Thyroid gland (tissue), 4 donors: ENCODE measurements at regions not wholly inside any gene's neighbourhood (a gene's known extent, or its start where the extent isn't known, plus 50 kb on each side); places are given as distances from the start of the nearest gene placed in this dataset.

Source experiments
- POLR2A ChIP-seq, 2 donors: fragments of 450-650 bp; IDR thresholded peaks; one replicate each; pipeline ENCODE4 v1.6.1; 2017; ENCODE audit warnings: antibody characterized with exemption in 2 of 2, mild to moderate bottlenecking in 2 of 2, moderate library complexity in 1 of 2
- TF ChIP-seq, protein P1 (sequence below), 6 experiments: fragments of 200-600 bp in 3 of 6; fragments of 450-650 bp in 3 of 6; sonication (generic) in 3 of 6; IDR thresholded peaks; one replicate each; pipeline ENCODE4 v1.5.1; 2016 to 2019; ENCODE audit warnings: antibody characterized with exemption in 6 of 6, mild to moderate bottlenecking in 2 of 6, inconsistent platforms in 1 of 6, moderate library complexity in 1 of 6

DNA sequence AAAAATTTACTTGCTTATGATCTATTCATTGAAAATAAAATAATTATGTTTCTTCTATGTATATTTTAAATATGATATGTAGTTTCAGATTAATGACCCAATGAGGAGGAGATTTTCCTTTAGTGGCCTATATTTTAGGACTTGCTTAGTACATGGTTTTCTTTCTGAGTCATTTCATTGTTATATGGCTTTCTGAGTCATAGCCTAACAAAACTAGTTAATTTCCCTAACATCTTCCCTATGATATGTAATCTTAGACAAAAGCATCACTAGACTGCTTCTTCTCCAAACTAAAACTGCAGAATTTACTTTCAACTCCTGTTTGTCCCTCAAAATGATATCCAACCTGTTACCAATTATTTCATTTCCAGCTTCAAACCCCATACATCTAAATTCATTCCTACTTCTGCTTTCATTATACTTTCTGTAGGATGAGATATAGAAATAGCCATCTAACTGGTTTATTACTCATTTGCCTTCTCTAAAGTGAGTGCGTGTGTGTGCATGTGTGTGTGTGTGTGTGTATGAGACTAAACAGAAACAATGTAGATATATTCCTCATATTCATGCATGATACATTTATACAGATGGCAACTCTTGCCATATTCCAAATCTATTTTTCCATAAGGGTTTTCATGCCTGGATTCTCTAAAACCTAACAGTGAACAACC lies 915.0 kb upstream of the GBE1 start:
- TF ChIP-seq, protein P1, sequence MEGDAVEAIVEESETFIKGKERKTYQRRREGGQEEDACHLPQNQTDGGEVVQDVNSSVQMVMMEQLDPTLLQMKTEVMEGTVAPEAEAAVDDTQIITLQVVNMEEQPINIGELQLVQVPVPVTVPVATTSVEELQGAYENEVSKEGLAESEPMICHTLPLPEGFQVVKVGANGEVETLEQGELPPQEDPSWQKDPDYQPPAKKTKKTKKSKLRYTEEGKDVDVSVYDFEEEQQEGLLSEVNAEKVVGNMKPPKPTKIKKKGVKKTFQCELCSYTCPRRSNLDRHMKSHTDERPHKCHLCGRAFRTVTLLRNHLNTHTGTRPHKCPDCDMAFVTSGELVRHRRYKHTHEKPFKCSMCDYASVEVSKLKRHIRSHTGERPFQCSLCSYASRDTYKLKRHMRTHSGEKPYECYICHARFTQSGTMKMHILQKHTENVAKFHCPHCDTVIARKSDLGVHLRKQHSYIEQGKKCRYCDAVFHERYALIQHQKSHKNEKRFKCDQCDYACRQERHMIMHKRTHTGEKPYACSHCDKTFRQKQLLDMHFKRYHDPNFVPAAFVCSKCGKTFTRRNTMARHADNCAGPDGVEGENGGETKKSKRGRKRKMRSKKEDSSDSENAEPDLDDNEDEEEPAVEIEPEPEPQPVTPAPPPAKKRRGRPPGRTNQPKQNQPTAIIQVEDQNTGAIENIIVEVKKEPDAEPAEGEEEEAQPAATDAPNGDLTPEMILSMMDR (IDR thresholded peaks at IDR 0.05) = no peak
- no peak for TF ChIP-seq POLR2A (IDR thresholded peaks at IDR 0.05)
